GM19372 (cell line): ENCODE measurements at regions not wholly inside any gene's neighbourhood (a gene's known extent, or its start where the extent isn't known, plus 50 kb on each side); places are given as distances from the start of the nearest gene placed in this dataset.
"Not testable (repeated sequence)": the region's sequence is repeated elsewhere in the genome, so short reads cannot be mapped to it uniquely, and the experiment has no call there.

ENCODE experiments used
- ATAC-seq: cut with Tn5 transposase; IDR thresholded peaks from one replicate; pipeline ENCODE4 v1.9.1; 2021; ENCODE audit warnings: mild to moderate bottlenecking, low read depth, moderate library complexity; ENCODE audit not compliant: unreplicated experiment

DNA sequence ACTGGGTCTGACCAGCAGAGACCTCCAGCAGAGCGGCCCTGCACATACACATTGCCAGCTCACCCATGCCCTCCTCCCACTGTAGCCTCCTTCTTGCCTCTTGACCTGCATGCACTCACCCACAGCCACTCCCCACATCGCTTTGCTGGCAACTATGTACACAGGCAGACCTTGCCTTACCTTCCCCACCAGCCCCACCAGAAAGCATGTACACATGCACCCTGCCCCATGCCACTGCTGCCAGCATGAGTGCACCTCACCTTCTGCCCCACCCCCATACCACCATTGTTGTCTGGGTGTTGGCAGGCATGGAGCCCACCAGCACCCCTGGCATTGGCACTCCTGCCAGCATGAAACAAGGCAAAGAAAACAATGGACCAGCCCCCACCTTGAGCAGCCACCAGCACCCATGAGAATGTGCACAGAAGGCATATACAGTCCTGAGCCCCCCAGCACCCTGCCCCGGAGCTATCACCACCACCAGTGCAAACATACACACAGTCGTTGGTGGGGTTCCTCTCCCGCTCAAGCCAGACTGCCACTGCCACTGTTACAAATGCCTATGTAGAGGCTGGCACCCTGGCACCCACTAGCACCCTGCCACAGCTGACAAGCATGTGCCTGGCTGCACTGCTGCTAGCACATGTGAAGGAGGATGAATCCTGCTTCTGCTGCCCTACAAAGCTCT, 171.4 kb upstream of the NR4A3 start:
- ATAC-seq, result no peak

DNA sequence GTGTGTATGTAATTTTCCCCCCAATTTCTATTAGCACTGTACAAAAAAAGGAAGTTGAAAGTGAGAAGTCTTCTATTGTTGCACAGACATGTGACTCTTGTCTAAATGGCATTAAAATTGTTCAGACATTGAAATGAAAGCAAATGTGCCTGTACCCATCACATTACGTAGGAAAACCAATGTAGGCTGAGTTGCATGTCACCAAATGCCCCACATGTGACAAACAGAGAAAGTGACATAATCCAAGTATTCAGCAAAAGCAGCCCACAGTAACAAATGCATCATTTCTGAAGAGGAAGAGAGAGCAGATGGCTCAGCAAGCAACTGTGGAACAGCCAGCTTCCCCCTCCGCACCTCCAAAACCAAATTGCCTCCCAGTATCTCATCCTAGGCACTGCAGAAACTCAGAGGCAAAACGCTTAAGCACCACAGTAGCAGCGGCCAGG, 161.5 kb upstream of the NR4A3 start:
- ATAC-seq, result peak; percentile 85

GRCh38 chr9:99663297-99663696, 158.4 kb upstream of the NR4A3 start:
- ATAC-seq, result no peak

DNA sequence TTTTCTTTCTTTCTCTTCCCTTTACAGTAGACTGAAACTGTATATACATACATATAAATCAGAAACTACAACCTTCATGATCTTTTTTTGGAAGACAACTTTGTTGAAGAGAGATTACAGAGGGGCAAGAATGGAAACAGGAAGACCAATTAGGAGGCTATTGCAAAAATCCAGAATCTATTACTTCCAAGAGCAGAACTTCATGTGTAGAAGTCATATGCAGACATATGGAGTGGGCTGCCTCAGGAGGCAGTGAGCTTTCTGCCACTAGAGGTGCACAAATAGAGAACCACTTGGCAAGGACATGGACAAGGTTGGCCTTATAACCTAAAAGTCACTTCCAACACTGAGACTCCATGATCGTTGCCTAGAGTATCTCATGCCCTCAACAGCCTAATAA, 157.8 kb upstream of the NR4A3 start:
- no peak for ATAC-seq

GRCh38 chr9:99666571-99666970, 155.1 kb upstream of the NR4A3 start:
- no peak for ATAC-seq

DNA sequence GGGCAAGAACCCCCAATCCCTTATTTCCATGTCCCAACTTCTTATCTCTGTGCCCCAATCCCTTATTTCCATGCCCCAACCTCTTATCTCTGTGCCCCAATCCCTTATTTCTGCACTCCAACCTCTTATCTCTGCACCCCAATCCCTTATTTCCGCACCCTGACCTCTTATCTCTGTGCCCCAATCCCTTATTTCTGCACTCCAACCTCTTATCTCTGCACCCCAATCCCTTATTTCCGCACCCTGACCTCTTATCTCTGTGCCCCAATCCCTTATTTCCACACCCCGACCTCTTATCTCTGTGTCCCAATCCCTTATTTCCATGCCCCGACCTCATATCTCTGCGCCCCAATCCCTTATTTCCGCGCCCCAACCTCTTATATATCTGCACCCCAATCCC, 150.8 kb upstream of the NR4A3 start:
- not testable (repeated sequence) for ATAC-seq

- no peak for ATAC-seq
These were observed 144.4 kb upstream of the NR4A3 start for GRCh38 chr9:99677281-99677680.

DNA sequence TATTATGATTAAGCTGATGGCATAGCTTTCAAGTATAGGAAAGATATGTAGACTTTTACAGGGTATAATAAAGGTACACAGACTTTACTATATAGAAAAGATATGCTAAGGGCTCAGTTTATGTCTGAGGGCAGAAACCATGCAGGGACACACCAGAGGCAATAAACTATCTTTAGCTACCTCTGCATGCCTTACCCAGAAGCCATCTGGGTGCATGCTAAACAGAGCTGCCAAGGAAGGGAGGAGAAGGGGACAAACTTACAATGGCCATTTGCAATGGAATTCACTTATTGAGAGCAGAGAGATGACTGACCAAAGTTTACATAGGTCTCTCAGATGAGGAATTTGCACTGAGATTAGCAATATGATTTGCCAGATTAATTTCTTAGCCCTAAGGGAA, 143.1 kb upstream of the NR4A3 start:
- ATAC-seq, result no peak

DNA sequence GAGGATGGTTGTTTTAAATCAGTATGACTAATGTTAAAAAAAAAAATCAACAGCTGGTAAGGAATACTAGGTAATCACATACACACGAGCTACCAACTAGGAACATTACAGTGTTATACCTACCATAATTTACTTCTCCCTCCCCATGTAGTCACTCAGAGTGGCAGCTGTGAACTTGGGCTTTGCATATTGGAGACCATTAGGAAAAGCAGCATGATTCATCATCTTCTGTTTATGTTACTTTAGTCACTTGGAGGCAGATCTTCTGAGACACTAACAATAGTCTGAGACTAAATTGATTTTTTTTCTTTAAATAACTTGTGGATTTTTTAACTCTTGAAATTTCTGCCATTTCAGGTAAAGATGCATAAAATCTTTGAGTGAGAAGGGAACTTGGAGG, 141.5 kb upstream of the NR4A3 start:
- no peak for ATAC-seq

- ATAC-seq, result no peak
These were observed 140.6 kb upstream of the NR4A3 start for GRCh38 chr9:99681113-99681512.

DNA sequence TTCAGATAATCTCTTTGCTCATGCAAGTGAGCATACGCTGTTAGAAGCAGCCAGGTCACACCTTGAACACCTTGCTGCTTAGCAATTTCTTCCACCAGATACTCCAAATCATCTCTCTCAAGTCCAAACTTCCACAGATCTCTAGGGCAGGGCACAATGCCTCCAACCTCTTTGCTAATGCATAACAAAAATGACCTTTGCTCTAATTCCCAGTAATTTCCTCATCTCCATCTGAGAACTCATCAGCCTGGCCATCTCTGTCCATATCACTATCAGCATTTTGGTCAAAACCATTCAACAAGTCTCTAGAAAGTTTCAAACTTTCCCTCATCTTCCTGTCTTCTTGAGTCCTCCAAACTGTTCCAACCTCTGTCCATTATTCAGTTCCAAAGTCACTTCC, 139.3 kb upstream of the NR4A3 start:
- no peak for ATAC-seq

- ATAC-seq, result no peak
These were observed 138.8 kb upstream of the NR4A3 start for GRCh38 chr9:99682870-99683269.

DNA sequence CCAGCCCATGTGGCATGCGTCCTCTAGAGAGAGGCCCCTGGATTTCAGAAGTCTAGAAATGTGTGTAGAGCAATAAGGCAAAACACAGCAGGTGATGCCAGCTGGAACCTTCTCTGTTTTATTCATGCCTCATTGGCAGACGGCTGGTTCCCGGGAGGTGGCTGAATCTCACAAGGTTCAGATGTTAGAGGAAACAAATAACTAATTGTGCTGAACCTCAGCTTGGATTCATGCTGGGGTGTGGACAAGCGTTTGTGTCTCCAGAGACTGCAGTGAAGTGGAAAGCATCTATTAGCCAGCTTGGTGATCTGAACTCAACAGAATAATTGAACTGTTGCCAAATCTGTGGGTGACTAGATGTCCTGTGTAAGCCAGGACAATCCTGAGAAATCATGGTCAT, 131.1 kb upstream of the NR4A3 start:
- no peak for ATAC-seq

DNA sequence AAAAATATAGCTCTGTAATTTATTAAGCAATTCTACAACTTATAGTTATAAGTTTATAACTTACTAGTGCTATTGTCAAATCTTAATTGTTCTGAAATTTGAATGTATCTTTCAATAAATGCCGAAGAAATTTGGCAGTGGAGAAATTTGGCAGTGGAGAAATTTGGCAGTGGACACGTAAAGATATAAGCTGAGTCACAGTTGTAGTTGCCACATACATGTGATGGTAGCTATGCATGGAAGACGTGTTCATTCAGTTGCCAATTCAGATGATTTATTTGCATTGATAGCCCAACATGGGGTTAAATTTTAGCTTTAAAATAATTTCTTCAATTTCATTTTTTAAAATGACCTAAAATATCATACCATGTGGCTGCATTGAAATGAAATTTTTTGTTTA, 127.8 kb upstream of the NR4A3 start:
- no peak for ATAC-seq

GRCh38 chr9:99694393-99694792, 127.3 kb upstream of the NR4A3 start:
- ATAC-seq, result no peak

- no peak for ATAC-seq
These were observed 122.3 kb upstream of the NR4A3 start for GRCh38 chr9:99699396-99699795.

DNA sequence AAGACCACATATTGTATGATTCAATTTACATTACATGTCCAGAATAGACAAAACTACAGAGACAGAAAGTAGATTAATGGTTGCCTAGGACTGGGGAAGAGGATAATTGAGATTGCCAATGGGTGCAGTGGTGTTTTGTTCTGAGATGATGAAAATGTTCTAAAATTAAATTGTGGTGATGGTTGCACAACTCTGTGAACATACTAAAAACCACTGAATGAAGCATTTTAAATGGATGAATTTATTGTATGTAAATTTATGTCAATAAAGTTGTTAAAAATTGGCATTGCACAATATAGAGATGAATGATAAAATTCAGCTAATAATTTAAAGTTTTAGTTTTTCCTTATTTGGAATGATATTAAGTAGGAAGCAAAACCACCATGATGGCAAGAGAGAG, 109.5 kb upstream of the NR4A3 start:
- no peak for ATAC-seq

GRCh38 chr9:99713838-99714306, 107.8 kb upstream of the NR4A3 start:
- ATAC-seq, result no peak

GRCh38 chr9:99718631-99719030, 103.1 kb upstream of the NR4A3 start:
- ATAC-seq, result no peak

GRCh38 chr9:99720455-99721050, 101.1 kb upstream of the NR4A3 start:
- ATAC-seq, result peak; percentile 81

GRCh38 chr9:99721898-99722297, 99.8 kb upstream of the NR4A3 start:
- ATAC-seq, result no peak

DNA sequence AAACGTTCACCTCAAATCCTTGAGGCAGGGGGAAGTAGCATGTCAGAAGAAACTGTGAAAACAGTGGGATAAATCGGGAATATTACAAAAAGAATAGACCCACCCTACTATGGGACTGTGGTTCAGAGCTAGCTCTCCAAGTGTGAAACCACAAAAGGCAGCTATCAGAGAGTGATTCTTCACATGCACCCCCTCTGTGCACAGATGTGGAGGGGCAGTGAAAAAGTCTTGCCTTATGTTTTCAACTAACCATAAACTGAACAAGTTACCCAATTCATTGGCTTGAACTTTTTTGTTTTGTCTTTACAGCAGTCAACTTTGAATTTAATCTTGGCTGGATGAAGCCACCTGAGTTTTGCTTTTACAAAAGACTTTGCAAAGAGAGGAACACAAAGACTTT, 98.8 kb upstream of the NR4A3 start:
- no peak for ATAC-seq
